ENCODE measurements at regions not wholly inside any gene's neighbourhood (a gene's known extent, or its start where the extent isn't known, plus 50 kb on each side); places are given as distances from the start of the nearest gene placed in this dataset.

DNA sequence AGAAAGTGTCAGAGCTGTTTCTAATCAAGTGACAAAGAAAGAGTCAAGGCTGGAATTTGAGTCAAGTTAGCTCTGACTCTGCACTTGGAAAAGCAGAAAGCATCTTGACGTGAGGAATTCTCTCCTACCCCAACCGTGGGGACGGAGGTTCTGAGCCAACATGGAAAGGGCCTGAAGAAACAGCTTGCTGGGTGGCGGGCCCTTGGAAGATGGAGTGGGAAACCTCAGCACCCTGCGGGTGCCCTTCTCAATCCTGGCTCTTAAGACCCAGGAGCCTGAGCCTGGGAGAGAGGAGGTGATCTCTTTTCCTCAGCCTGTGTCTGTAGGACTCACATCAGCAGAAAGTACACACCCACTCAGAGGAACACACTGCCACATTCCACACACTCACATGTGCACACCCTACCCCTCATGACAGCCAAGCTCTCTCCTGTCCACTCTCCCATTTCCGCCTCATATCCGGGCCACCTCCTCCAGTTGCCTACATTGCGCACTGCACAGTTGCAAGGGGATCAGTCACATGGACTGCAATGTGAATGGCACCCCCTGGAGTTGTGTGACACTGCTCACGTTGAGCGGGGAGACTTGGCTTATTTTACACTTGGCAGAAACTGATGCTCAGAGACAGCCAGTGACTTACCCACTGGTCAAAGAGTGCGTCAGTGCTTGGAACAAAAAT is 101.5 kb upstream of the SLC6A6 start:
- Mint-ChIP-seq H3K4me1 (ENCODE audit: low read depth) (peaks cover 6% of the 10 kb centered on the region), H3K36me3 (ENCODE audit: insufficient read depth in 2 of 2) (no peaks in the 10 kb centered on the region), H3K9me3 (no peaks in the 10 kb centered on the region), H3K4me3 (no peak overlapping the region), H3K27ac (no peak overlapping the region), H3K27me3 (ENCODE audit: low read depth) (peaks cover 6% of the 10 kb centered on the region)
- DNase-seq (no peak), ATAC-seq (replicated peaks in 1 of 2) (no peak)

DNA sequence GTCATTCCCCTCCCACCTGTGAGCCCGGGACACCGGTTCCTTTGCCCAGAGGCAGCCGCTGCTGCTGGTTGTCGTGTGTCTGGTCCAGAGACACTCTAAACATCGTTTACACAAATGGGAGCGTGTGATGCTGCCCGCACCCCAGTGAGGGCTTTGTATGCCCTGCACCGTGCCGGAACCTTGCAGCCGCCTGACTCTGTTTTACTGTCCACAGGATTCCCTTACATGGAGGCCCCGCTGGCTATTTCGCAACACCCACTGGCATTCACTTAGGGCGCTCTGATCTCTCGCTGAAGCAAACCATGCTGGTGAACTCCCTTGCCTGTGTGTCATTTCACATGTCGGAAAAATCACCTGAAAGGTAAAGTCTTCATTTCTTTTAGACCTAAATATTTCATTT is 100.8 kb upstream of the SLC6A6 start:
- ATAC-seq (replicated peaks in 1 of 2) (no peak), DNase-seq (no peak)
- H3K4me1 Mint-ChIP-seq (ENCODE audit: low read depth): peaks cover 6% of the 10 kb centered on the region
- H3K9me3 Mint-ChIP-seq: no peaks in the 10 kb centered on the region
- no peak overlapping the region for H3K4me3 Mint-ChIP-seq
- H3K27me3 Mint-ChIP-seq (ENCODE audit: low read depth): peaks cover 8% of the 10 kb centered on the region
- no peak overlapping the region for H3K27ac Mint-ChIP-seq
- H3K36me3 Mint-ChIP-seq (ENCODE audit: insufficient read depth in 2 of 2): no peaks in the 10 kb centered on the region

DNA sequence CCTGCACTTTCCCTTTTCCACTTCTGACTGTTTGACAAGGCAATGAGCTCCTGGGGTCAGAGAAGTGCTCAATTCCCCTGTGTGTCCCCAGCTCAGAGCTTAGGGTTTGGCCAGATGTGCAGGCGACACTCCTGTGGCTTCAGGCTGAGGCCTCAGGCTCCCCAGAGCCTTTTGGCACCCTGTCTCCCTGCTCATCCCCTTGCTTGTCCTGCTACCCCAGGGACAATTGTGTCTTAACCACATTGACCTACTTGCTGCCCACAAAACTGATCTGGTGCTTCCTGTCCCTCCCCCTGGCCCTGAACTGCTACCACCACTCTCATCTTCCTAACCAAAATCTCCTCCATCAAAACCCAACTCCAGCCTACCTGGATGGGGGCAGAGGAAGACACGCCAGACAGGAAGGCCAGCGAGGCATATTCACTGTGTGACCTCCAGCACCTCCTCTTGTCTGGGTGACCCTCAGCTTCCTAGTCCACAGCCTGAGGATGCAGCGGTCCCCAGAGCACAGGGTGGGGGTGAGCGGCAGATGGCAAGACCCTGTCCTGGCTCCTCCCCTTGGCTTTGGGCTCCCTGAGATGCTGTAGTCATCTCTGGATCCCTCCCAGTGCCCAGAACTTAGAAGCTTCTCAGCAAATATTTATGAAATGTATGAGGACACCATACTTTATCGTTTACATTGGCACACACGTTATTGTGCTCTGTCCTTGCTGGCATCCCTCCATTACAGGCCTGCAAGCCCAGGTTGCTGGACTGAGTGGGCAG is 98.9 kb upstream of the SLC6A6 start:
- Mint-ChIP-seq H3K36me3 (ENCODE audit: insufficient read depth in 2 of 2) (no peaks in the 10 kb centered on the region), H3K27me3 (ENCODE audit: low read depth) (peaks cover 14% of the 10 kb centered on the region), H3K9me3 (no peaks in the 10 kb centered on the region), H3K4me1 (ENCODE audit: low read depth) (peaks cover 6% of the 10 kb centered on the region), H3K4me3 (no peak overlapping the region), H3K27ac (no peak overlapping the region)
- DNase-seq (no peak), ATAC-seq (replicated peaks in 1 of 2) (peak in 1 of 2 donors; percentile 36)

DNA sequence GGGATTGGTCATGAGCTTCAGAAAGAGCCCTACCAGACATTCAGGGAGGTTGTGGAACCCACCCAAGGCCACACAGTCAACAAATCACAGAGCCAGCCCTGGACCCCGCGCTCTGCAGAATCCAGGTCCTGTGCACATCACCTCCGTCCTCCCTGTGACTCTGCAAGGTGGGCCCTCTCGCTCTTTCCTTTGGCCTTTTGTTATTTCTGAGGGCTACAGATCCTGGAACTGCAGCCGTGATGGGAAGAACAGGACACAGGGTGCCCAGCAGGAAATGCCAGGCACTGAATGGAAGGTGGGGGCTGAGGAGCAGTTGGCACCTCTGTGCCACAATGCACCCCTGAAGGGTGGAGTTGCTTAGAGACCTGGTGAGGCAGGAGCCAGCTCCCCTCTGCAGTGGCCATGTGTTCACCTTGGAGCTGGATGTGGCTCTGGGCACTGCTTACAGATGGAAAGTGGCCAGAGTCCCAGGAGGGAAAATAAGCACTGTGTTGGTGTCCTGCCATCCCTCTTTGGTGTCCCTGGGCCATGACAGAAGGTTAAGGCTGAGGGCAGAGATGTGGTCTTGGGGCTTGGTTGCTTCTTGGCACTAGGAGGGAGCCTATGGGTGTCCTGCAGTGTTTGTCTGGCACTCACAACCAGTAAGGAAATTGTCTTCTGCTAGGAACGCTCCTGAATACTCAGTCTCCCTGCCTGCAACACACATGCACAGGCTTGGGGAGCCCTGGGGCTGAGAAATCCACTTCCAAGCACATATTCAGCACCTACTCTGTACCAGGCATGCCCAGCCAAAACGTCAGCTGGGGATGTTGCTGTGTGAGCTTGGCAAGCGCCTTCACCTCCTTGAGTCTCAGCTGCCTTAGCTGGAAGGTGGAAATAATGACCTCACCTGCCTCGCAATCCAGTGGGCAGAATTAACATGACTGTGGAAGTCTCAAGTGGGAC is 98.0 kb upstream of the SLC6A6 start:
- Mint-ChIP-seq H3K27ac (no peak overlapping the region), H3K27me3 (ENCODE audit: low read depth) (peaks cover 20% of the 10 kb centered on the region), H3K9me3 (no peaks in the 10 kb centered on the region), H3K36me3 (ENCODE audit: insufficient read depth in 2 of 2) (no peaks in the 10 kb centered on the region), H3K4me1 (ENCODE audit: low read depth) (peaks cover 6% of the 10 kb centered on the region), H3K4me3 (no peak overlapping the region)
- no peak for ATAC-seq (replicated peaks in 1 of 2)
- DNase-seq: no peak

DNA sequence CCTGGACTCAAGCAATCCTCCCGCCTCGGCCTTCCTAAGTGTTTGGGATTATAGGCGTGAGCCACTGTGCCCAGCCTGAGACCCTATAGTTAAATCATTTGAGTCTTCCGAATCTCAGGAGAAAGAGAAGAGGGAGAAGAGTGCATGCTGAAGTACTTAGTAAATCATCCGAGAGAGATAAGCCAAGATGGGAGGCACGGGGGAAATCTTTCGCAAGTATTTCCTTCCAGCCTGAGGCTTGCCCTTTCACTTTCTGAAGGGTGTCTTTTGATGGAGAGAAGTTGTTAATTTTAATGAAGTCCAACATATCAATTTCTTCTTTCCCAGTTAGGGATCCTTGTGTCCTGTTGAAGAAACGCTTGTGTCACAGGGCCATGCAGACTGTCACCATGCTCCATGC is 97.1 kb upstream of the SLC6A6 start:
- DNase-seq (no peak), ATAC-seq (replicated peaks in 1 of 2) (no peak)
- Mint-ChIP-seq H3K4me1 (ENCODE audit: low read depth) (peaks cover 6% of the 10 kb centered on the region), H3K27ac (no peak overlapping the region), H3K27me3 (ENCODE audit: low read depth) (peaks cover 20% of the 10 kb centered on the region), H3K9me3 (no peaks in the 10 kb centered on the region), H3K36me3 (ENCODE audit: insufficient read depth in 2 of 2) (no peaks in the 10 kb centered on the region), H3K4me3 (no peak overlapping the region)

DNA sequence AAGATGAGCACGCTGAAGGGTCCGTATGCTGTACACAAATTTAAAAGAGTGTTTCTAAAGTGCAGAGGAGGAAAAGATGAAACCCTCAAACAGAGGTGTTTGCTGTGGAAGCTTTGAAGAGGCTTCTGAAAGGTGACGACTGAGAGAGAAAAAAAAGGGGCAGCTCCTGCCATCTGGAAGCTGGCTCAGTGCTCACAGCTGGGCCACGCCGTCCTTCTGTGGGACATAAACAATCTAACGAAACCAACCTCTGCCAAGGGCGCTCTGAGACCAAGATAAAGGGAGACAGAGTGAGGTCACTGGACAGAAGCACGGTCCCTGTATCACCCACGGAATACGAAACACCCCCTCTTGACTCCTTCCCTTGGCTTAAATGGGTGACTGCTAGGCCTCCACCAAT is 96.3 kb upstream of the SLC6A6 start:
- Mint-ChIP-seq H3K36me3 (ENCODE audit: insufficient read depth in 2 of 2) (no peaks in the 10 kb centered on the region), H3K27me3 (ENCODE audit: low read depth) (peaks cover 20% of the 10 kb centered on the region), H3K4me3 (no peak overlapping the region), H3K4me1 (ENCODE audit: low read depth) (peaks cover 6% of the 10 kb centered on the region), H3K27ac (no peak overlapping the region), H3K9me3 (no peaks in the 10 kb centered on the region)
- no peak for DNase-seq
- ATAC-seq (replicated peaks in 1 of 2): no peak

DNA sequence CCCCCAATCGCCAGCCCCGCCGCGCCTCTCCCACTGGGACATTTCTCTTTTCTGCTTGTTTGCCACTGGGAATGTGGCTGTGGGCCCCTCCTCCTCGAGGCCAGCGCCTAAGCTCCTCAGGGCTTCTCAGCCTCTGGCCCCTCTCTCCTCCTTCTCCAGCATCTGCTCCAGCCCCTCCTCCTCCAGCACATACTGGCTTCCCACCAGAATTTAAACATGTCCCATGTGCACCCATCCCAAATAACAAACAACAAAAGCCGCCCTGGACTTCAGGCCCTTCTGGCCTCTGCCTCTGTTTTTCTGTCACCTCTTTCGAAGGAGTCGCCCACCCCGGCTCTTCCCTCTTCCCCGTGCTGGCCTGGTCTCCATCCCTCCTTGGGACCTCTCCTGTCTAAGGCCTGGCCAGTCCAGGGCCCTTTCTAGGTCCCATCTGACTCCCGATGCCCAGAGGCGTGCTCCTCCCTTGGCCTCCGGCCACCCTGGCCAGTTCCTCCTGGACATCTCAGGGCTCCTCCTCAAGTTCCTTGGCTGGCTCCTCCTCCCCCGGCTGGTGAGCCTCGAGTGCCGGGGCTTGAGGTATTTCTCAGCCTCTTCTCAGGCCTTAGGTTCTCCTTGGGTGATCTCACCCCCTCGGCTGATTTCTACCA is 94.6 kb upstream of the SLC6A6 start:
- Mint-ChIP-seq H3K4me1 (ENCODE audit: low read depth) (peaks cover 6% of the 10 kb centered on the region), H3K27me3 (ENCODE audit: low read depth) (peaks cover 32% of the 10 kb centered on the region), H3K27ac (no peak overlapping the region), H3K4me3 (no peak overlapping the region), H3K9me3 (no peaks in the 10 kb centered on the region), H3K36me3 (ENCODE audit: insufficient read depth in 2 of 2) (no peaks in the 10 kb centered on the region)
- DNase-seq (no peak), ATAC-seq (replicated peaks in 1 of 2) (no peak)

DNA sequence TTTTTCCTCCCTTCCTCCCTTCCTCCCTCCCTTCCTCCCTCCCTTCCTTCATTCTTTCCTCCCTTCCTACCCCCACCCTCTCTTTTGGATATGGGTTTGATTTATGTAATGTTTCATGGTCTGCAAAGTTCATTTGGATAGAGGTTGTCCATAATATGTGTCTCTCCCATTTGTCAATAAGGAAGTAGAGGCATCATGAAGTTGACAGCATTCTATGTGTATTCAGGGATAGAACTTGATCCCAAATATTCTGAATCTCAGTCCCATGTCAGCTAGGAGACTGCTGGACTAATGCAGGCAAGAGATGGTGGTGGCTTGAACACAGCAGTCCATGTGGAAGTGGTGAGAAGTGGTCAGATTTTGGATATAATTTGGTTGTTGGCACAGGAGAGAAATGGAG is 90.7 kb upstream of the SLC6A6 start:
- Mint-ChIP-seq H3K27me3 (ENCODE audit: low read depth) (peaks cover 30% of the 10 kb centered on the region), H3K4me1 (ENCODE audit: low read depth) (no peaks in the 10 kb centered on the region), H3K27ac (no peak overlapping the region), H3K9me3 (no peaks in the 10 kb centered on the region), H3K4me3 (no peak overlapping the region), H3K36me3 (ENCODE audit: insufficient read depth in 2 of 2) (no peaks in the 10 kb centered on the region)
- ATAC-seq (replicated peaks in 1 of 2) (no peak), DNase-seq (no peak)

DNA sequence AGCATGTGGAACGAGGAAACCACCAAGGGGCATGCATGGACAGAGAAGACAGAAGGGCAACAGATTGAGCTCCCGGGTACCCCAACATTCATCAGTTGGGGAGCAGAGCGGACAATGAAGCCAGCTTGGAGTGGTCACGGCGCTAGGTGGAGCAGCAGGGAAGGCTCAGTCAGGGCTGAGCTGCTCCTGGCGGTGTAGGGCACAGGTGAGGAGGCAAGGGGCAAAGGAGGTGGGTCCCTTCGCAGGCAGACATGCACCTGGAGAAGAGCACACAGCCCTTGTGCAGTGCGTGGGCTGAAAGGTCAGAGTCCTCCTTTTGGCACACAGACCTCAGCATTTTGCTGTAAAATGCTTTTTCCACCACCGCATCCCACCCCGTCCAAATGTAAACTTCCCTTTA is 90.0 kb upstream of the SLC6A6 start:
- H3K36me3 Mint-ChIP-seq (ENCODE audit: insufficient read depth in 2 of 2): no peaks in the 10 kb centered on the region
- H3K9me3 Mint-ChIP-seq: no peaks in the 10 kb centered on the region
- H3K4me3 Mint-ChIP-seq: no peak overlapping the region
- no peak for ATAC-seq (replicated peaks in 1 of 2)
- no peaks in the 10 kb centered on the region for H3K4me1 Mint-ChIP-seq (ENCODE audit: low read depth)
- H3K27ac Mint-ChIP-seq: no peak overlapping the region
- DNase-seq: no peak
- H3K27me3 Mint-ChIP-seq (ENCODE audit: low read depth): peaks cover 26% of the 10 kb centered on the region

DNA sequence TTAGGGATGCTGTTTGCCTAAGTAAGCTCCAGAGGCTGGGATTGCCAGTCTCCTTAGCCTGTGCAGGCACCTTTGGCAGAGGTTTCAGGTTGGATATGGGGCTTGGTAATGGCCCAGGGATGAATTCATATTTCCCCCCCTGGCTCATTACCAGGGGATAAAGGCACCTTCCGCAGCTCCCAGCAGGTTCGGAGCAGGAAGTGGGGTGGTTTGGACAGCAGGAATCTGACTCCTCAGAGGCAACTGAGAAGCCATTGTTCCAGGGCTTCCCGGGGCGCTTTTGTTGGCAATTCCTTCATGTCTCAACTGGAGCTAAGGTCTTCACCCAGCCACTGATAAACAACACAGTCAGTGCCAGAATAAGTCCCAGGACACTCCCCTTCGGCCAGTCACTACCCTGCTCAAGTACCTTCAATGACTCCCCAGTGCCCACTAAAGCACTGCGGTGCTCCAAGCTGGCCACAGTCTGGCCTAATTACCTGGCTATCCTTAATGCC is 85.3 kb upstream of the SLC6A6 start:
- H3K36me3 Mint-ChIP-seq (ENCODE audit: insufficient read depth in 2 of 2): peaks cover 4 to 5% of the 10 kb centered on the region in 2 donors
- H3K27ac Mint-ChIP-seq: no peak overlapping the region

DNA sequence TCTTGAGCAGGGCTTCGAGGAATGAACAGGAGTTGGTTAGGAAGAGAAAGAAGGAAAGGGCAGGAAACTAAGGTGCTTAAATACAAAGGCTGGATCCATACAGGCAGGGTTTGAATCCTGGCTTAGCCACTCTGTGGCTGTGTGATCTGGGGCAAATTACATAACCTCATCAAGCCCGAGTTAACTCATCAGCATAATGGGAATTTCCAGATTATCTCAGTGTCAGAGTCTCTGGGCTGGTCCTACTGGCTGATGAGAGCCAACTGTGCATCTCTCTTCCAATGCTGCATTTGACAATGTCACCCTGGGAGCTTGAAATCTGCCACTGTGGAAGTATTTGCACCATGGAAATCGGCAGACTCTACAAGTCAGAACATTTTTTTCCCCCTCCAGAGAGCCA is 83.8 kb upstream of the SLC6A6 start:
- Mint-ChIP-seq H3K9me3 (peaks cover 3 to 4% of the 10 kb centered on the region in 2 donors), H3K27ac (no peak overlapping the region), H3K36me3 (ENCODE audit: insufficient read depth in 2 of 2) (peaks cover 4 to 5% of the 10 kb centered on the region in 2 donors), H3K27me3 (ENCODE audit: low read depth) (peaks cover 3% of the 10 kb centered on the region), H3K4me1 (ENCODE audit: low read depth) (no peaks in the 10 kb centered on the region), H3K4me3 (no peak overlapping the region)
- DNase-seq (no peak), ATAC-seq (replicated peaks in 1 of 2) (no peak)

More for the DNA sequence above, 85.3 kb upstream of the SLC6A6 start:
- Mint-ChIP-seq H3K27me3 (ENCODE audit: low read depth) (peaks cover 13% of the 10 kb centered on the region), H3K4me3 (no peak overlapping the region), H3K4me1 (ENCODE audit: low read depth) (no peaks in the 10 kb centered on the region), H3K9me3 (peaks cover 3 to 4% of the 10 kb centered on the region in 2 donors)
- ATAC-seq (replicated peaks in 1 of 2): no peak
- no peak for DNase-seq

DNA sequence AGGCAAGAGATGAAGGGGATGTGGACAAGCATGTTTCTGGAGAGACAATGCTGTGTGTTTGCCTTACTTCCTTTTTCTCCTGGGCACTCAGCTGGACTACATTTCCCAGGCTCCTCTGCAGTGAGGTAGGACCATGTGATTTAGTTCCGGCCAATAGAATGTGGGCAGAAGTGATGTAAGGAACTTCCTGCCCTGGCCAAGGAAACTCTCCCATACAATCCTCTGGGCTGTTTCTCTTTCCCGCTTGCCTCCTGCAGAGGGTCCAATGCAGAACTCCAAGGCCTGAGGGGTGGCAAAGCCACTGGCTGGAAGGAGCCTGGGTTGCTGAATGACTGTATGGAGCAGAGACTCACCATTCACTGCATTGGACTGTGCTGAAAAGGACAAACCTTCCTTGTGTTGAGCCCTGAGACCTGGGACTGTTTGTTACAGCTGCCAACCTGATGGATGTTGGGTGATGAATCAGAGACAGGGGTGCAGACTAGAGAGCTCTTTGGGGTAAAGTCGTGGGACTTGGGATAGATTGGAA is 82.7 kb upstream of the SLC6A6 start:
- Mint-ChIP-seq H3K27ac (no peak overlapping the region), H3K9me3 (peaks cover 3 to 4% of the 10 kb centered on the region in 2 donors), H3K27me3 (ENCODE audit: low read depth) (no peaks in the 10 kb centered on the region), H3K36me3 (ENCODE audit: insufficient read depth in 2 of 2) (peaks cover 4 to 5% of the 10 kb centered on the region in 2 donors), H3K4me1 (ENCODE audit: low read depth) (no peaks in the 10 kb centered on the region), H3K4me3 (peak overlapping the region in 1 of 2 donors; percentile 32)
- ATAC-seq (replicated peaks in 1 of 2) (peak; percentile 54 to 75), DNase-seq (peak; percentile 7 to 12)

All from activated T-cell treated with anti-CD3 and anti-CD28 coated beads, Interleukin-2, amount 50 U/mL, for 72 hours (primary cell).